ENCODE measurements at regions not wholly inside any gene's neighbourhood (a gene's known extent, or its start where the extent isn't known, plus 50 kb on each side); places are given as distances from the start of the nearest gene placed in this dataset.

GRCh38 chr1:222043444-222044292 is 301.8 kb upstream of the DUSP10 start:
- H2AFZ ChIP-seq (ENCODE audit: low read length), result no peak overlapping the region
- H3K79me1 ChIP-seq (ENCODE audit: low read depth, low read length), result no peaks in the 10 kb centered on the region
- ChIA-PET CTCF (ENCODE audit: partially characterized antibody) (interaction anchor here (0.8 to 1.6 kb wide), 2 partner anchors 52 to 173 kb away, joined by 3 to 5 read pairs; no protein-coding TSS in a partner anchor), POLR2A (ENCODE audit: partially characterized antibody) (no interaction called here)
- FAIRE-seq (no peak), DNase-seq (ENCODE audit: low read depth in 1 of 2, low spot score in 2 of 2) (no peak)
- no peak overlapping the region for H4K8ac ChIP-seq (ENCODE audit: extremely low read depth, insufficient read depth, low read length)
- no peak overlapping the region for H3K23ac ChIP-seq (ENCODE audit: insufficient read length)
- no peak overlapping the region for H2BK120ac ChIP-seq (replicated peaks; ENCODE audit: low read depth, low read length)
- no peak overlapping the region for H3K14ac ChIP-seq (ENCODE audit: insufficient read length)
- no peak overlapping the region for H3K18ac ChIP-seq (ENCODE audit: extremely low read depth, low read length)
- H3K4me2 ChIP-seq (ENCODE audit: insufficient read depth in 1 of 2, low read depth in 2 of 2, low read length in 2 of 2), result no peak overlapping the region
- no peak overlapping the region for H3K27ac ChIP-seq (ENCODE audit: low read depth, low read length)
- H3K4me3 ChIP-seq (ENCODE audit: extremely low read depth in 1 of 4, insufficient read depth in 2 of 4, low read depth in 3 of 4, low read length in 4 of 4), result no peak overlapping the region
- no peak overlapping the region for H2AK5ac ChIP-seq (ENCODE audit: low read depth, low read length)
- H4K91ac ChIP-seq (replicated peaks; ENCODE audit: insufficient read length, low read length), result no peak overlapping the region
- H3K27me3 ChIP-seq (replicated peaks in 1 of 4; ENCODE audit: control insufficient read depth in 3 of 4, extremely low read depth in 1 of 4, insufficient read depth in 3 of 4, low read length in 3 of 4), result no peaks in the 10 kb centered on the region
- H3K9me3 ChIP-seq (ENCODE audit: insufficient read depth in 2 of 2, low read depth in 1 of 2, low read length in 1 of 2), result no peaks in the 10 kb centered on the region
- no peak overlapping the region for H4K5ac ChIP-seq (ENCODE audit: insufficient read length, low read depth, low read length)
- no peaks in the 10 kb centered on the region for H4K20me1 ChIP-seq (replicated peaks in 1 of 2; ENCODE audit: control insufficient read depth in 1 of 2, insufficient read depth in 2 of 2, low read length in 2 of 2)
- H3K36me3 ChIP-seq (ENCODE audit: control insufficient read depth in 2 of 4, insufficient read depth in 4 of 4, low read length in 3 of 4), result no peaks in the 10 kb centered on the region
- H2BK5ac ChIP-seq (ENCODE audit: low read depth, low read length), result no peak overlapping the region
- no peak overlapping the region for H2BK12ac ChIP-seq (ENCODE audit: low read depth, low read length)
- no peak overlapping the region for H3K56ac ChIP-seq (replicated peaks; ENCODE audit: insufficient read length, low read depth, low read length)
- no peak overlapping the region for H2BK20ac ChIP-seq (ENCODE audit: low read length)
- H3K9ac ChIP-seq (replicated peaks in 1 of 4; ENCODE audit: extremely low read depth in 1 of 4, low read depth in 3 of 4, low read length in 3 of 4), result no peak overlapping the region
- no peaks in the 10 kb centered on the region for H3K23me2 ChIP-seq (ENCODE audit: low read depth, low read length)
- no peak overlapping the region for H2BK15ac ChIP-seq (ENCODE audit: low read length)
- 93% methylated on average over 9 of the region's 9 CpGs; no CpG with 5 or more reads in 1 of the 2 experiments for WGBS, 2 experiments (ENCODE audit: extremely low coverage in 1 of 2, insufficient coverage in 1 of 2, insufficient read length in 1 of 2, insufficient replicate concordance in 2 of 2, low coverage in 1 of 2, low lambda C conversion rate in 2 of 2, missing lambda C conversion rate in 1 of 2)
- no peaks in the 10 kb centered on the region for H3K79me2 ChIP-seq (ENCODE audit: control insufficient read depth in 1 of 2, insufficient read depth in 2 of 2, low read length in 2 of 2)
- H3K4ac ChIP-seq (replicated peaks; ENCODE audit: insufficient read length, low read depth, low read length), result no peak overlapping the region
- no peaks in the 10 kb centered on the region for H3K4me1 ChIP-seq (replicated peaks in 1 of 4; ENCODE audit: control insufficient read depth in 3 of 4, insufficient read depth in 4 of 4, low read length in 3 of 4)
- TF ChIP-seq FOSL1 (IDR thresholded peaks at IDR 0.05; ENCODE audit: insufficient read depth, low read depth, low read length), result no peak
- TF ChIP-seq TAF7 (optimal IDR thresholded peaks at IDR 0.05; ENCODE audit: borderline replicate concordance, low read depth, low read length), result no peak
- TF ChIP-seq CTBP2 (IDR thresholded peaks at IDR 0.05; ENCODE audit: borderline replicate concordance, insufficient read depth, insufficient read length, low read length), result no peak
- no peak for TF ChIP-seq BACH1 (IDR thresholded peaks at IDR 0.05; ENCODE audit: low read length)
- TF ChIP-seq SP2 (IDR thresholded peaks at IDR 0.05; ENCODE audit: low read length), result no peak
- no peak for TF ChIP-seq PHF8 (conservative IDR thresholded peaks at IDR 0.05; ENCODE audit: low read depth, low read length)
- no peak for TF ChIP-seq RXRA (IDR thresholded peaks at IDR 0.05; ENCODE audit: insufficient read depth, low read depth, low read length)
- TF ChIP-seq CHD2 (IDR thresholded peaks at IDR 0.05; ENCODE audit: low read length), result no peak
- TF ChIP-seq CBX8 (IDR thresholded peaks at IDR 0.05; ENCODE audit: borderline replicate concordance, low read depth, low read length), result no peak
- TF ChIP-seq KDM1A (IDR thresholded peaks at IDR 0.05; ENCODE audit: borderline replicate concordance, low read length), result no peak
- no peak for TF ChIP-seq ASH2L (IDR thresholded peaks at IDR 0.05; ENCODE audit: low read length)
- TF ChIP-seq, protein P1, sequence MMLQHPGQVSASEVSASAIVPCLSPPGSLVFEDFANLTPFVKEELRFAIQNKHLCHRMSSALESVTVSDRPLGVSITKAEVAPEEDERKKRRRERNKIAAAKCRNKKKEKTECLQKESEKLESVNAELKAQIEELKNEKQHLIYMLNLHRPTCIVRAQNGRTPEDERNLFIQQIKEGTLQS (IDR thresholded peaks at IDR 0.05; ENCODE audit: insufficient read depth, low read depth, low read length), result no peak

Data from H1 (cell line).